Ascending aorta (tissue), 2 donors: ENCODE measurements at regions not wholly inside any gene's neighbourhood (a gene's known extent, or its start where the extent isn't known, plus 50 kb on each side); places are given as distances from the start of the nearest gene placed in this dataset.

Experiments
- DNase-seq, 2 donors: peaks; one replicate each; pipeline ENCODE4 v3.0.0-alpha.2; 2019; ENCODE audit warnings: low spot score in 2 of 2
- H3K27ac ChIP-seq, 2 donors: fragments of 200-600 bp; sonication (generic); one replicate each; pipeline ENCODE4 v1.5.1; 2016 to 2017; ENCODE audit warnings: mild to moderate bottlenecking in 1 of 2
- H3K27me3 ChIP-seq: fragments of 200-600 bp; sonication (generic); one replicate; pipeline ENCODE4 v1.5.1; 2017
- H3K36me3 ChIP-seq, 2 donors: fragments of 200-600 bp; sonication (generic); one replicate each; pipeline ENCODE4 v1.5.1; 2016
- H3K4me1 ChIP-seq, 2 donors: fragments of 200-600 bp; sonication (generic); one replicate each; pipeline ENCODE4 v1.5.1; 2016 to 2017; ENCODE audit warnings: mild to moderate bottlenecking in 1 of 2
- H3K4me3 ChIP-seq, 2 donors: fragments of 200-600 bp; sonication (generic); one replicate each; pipeline ENCODE4 v1.5.1; 2016 to 2017; ENCODE audit warnings: mild to moderate bottlenecking in 1 of 2
- H3K9me3 ChIP-seq, 2 donors: fragments of 200-600 bp; sonication (generic); one replicate each; pipeline ENCODE4 v1.5.1; 2016
- CTCF ChIP-seq, 3 experiments: fragments of 200-600 bp in 2 of 3; fragments of 450-650 bp in 1 of 3; sonication (generic) in 2 of 3; IDR thresholded peaks; one replicate each; pipeline ENCODE4 v1.5.1; 2016 to 2019; ENCODE audit warnings: antibody characterized with exemption in 3 of 3, mild to moderate bottlenecking in 1 of 3, moderate library complexity in 1 of 3
- intact Hi-C: fragments of 100-400 bp; cut with DNase I; formaldehyde crosslinking; loops from one replicate; pipeline ENCODE4 v1.15.1; 2023

- DNase-seq = no peak
- Histone ChIP-seq H3K36me3 (no peaks in the 10 kb centered on the region), H3K27me3 (no peaks in the 10 kb centered on the region), H3K4me1 (no peaks in the 10 kb centered on the region), H3K4me3 (no peak overlapping the region), H3K27ac (no peak overlapping the region), H3K9me3 (no peaks in the 10 kb centered on the region)
- intact Hi-C loops = no loop called here
- no peak for TF ChIP-seq CTCF (IDR thresholded peaks at IDR 0.05)
Measured at GRCh38 chr1:239739919-239740318, 351.8 kb upstream of the FMN2 start.

- H3K4me3 ChIP-seq = no peak overlapping the region
- no peaks in the 10 kb centered on the region for H3K4me1 ChIP-seq
- no peak for DNase-seq
- no peaks in the 10 kb centered on the region for H3K36me3 ChIP-seq
- intact Hi-C loops = no loop called here
- no peak for TF ChIP-seq CTCF (IDR thresholded peaks at IDR 0.05)
- no peak overlapping the region for H3K27ac ChIP-seq
- H3K27me3 ChIP-seq = no peaks in the 10 kb centered on the region
- H3K9me3 ChIP-seq = no peaks in the 10 kb centered on the region
Measured at GRCh38 chr1:239742416-239743109, 349.1 kb upstream of the FMN2 start.

- H3K36me3 ChIP-seq = no peaks in the 10 kb centered on the region
- TF ChIP-seq CTCF (IDR thresholded peaks at IDR 0.05) = no peak
- no peak overlapping the region for H3K4me3 ChIP-seq
- H3K9me3 ChIP-seq = no peaks in the 10 kb centered on the region
- no peaks in the 10 kb centered on the region for H3K4me1 ChIP-seq
- no peak for DNase-seq
- intact Hi-C loops = no loop called here
- no peaks in the 10 kb centered on the region for H3K27me3 ChIP-seq
- no peak overlapping the region for H3K27ac ChIP-seq
Measured at GRCh38 chr1:239744851-239745250, 346.8 kb upstream of the FMN2 start.

GRCh38 chr1:239755107-239755912, 336.4 kb upstream of the FMN2 start:
- H3K4me1 ChIP-seq = no peaks in the 10 kb centered on the region
- no peak for TF ChIP-seq CTCF (IDR thresholded peaks at IDR 0.05)
- DNase-seq = no peak
- no peaks in the 10 kb centered on the region for H3K9me3 ChIP-seq
- H3K4me3 ChIP-seq = no peak overlapping the region
- no peaks in the 10 kb centered on the region for H3K27me3 ChIP-seq
- intact Hi-C loops = no loop called here
- no peak overlapping the region for H3K27ac ChIP-seq
- no peaks in the 10 kb centered on the region for H3K36me3 ChIP-seq

GRCh38 chr1:239757716-239758115, 334.0 kb upstream of the FMN2 start:
- no peaks in the 10 kb centered on the region for H3K9me3 ChIP-seq
- no peak for DNase-seq
- no peak overlapping the region for H3K4me3 ChIP-seq
- H3K36me3 ChIP-seq = no peaks in the 10 kb centered on the region
- H3K4me1 ChIP-seq = no peaks in the 10 kb centered on the region
- no peaks in the 10 kb centered on the region for H3K27me3 ChIP-seq
- no peak for TF ChIP-seq CTCF (IDR thresholded peaks at IDR 0.05)
- intact Hi-C loops = no loop called here
- no peak overlapping the region for H3K27ac ChIP-seq
